ENCODE measurements at regions not wholly inside any gene's neighbourhood (a gene's known extent, or its start where the extent isn't known, plus 50 kb on each side); places are given as distances from the start of the nearest gene placed in this dataset.

- 87% methylated on average over 5 of the region's 5 CpGs for WGBS
- Histone ChIP-seq H3K9ac (ENCODE audit: low read depth in 1 of 2, low read length in 2 of 2) (no peak overlapping the region), H3K36me3 (ENCODE audit: control insufficient read depth in 4 of 4, insufficient read depth in 3 of 4, low read depth in 1 of 4, low read length in 3 of 4) (no peaks in the 10 kb centered on the region), H3K4me3 (ENCODE audit: low read depth in 1 of 3, low read length in 3 of 3) (no peak overlapping the region), H3K9me3 (ENCODE audit: control insufficient read depth in 4 of 4, low read length in 3 of 4) (peaks cover 0 to 5% (median 2%) of the 10 kb centered on the region in 4 donors), H3K4me1 (ENCODE audit: control insufficient read depth in 4 of 4, insufficient read depth in 4 of 4, low read length in 3 of 4) (no peaks in the 10 kb centered on the region), H3K27ac (ENCODE audit: low read depth in 1 of 2, low read length in 2 of 2) (no peak overlapping the region), H3K27me3 (ENCODE audit: control insufficient read depth in 4 of 4, insufficient read depth in 4 of 4, low read length in 3 of 4) (no peaks in the 10 kb centered on the region)
- no peak for TF ChIP-seq ZBTB33 (IDR thresholded peaks at IDR 0.05)
- DNase-seq (ENCODE audit: low spot score): no peak
Measured at GRCh38 chr2:239835056-239835455, 190.1 kb downstream of the NDUFA10 start.

GRCh38 chr2:239834143-239834542 lies 191.0 kb downstream of the NDUFA10 start:
- Histone ChIP-seq H3K36me3 (ENCODE audit: control insufficient read depth in 4 of 4, insufficient read depth in 3 of 4, low read depth in 1 of 4, low read length in 3 of 4) (no peaks in the 10 kb centered on the region), H3K4me3 (ENCODE audit: low read depth in 1 of 3, low read length in 3 of 3) (no peak overlapping the region), H3K27me3 (ENCODE audit: control insufficient read depth in 4 of 4, insufficient read depth in 4 of 4, low read length in 3 of 4) (no peaks in the 10 kb centered on the region), H3K9me3 (ENCODE audit: control insufficient read depth in 4 of 4, low read length in 3 of 4) (peaks cover 0 to 5% (median 2%) of the 10 kb centered on the region in 4 donors), H3K4me1 (ENCODE audit: control insufficient read depth in 4 of 4, insufficient read depth in 4 of 4, low read length in 3 of 4) (no peaks in the 10 kb centered on the region), H3K27ac (ENCODE audit: low read depth in 1 of 2, low read length in 2 of 2) (no peak overlapping the region), H3K9ac (ENCODE audit: low read depth in 1 of 2, low read length in 2 of 2) (no peak overlapping the region)
- peak; percentile 17 for DNase-seq (ENCODE audit: low spot score)
- 84% methylated on average over 8 of the region's 8 CpGs for WGBS
- TF ChIP-seq TAF1 (conservative IDR thresholded peaks at IDR 0.05) (no peak), EGR1 (IDR thresholded peaks at IDR 0.05; ENCODE audit: low read depth in 2 of 2) (no peak), HNF4A (conservative IDR thresholded peaks at IDR 0.05) (no peak), FOXA1 (IDR thresholded peaks at IDR 0.05) (no peak), REST (IDR thresholded peaks at IDR 0.05) (no peak), FOXA2 (IDR thresholded peaks at IDR 0.05) (no peak), RAD21 (IDR thresholded peaks at IDR 0.05) (no peak), NR2F2 (IDR thresholded peaks at IDR 0.05) (no peak), GABPA (IDR thresholded peaks at IDR 0.05 in 1 of 2, conservative IDR thresholded peaks at IDR 0.05 in 1 of 2) (no peak), RXRA (IDR thresholded peaks at IDR 0.05) (no peak), SP1 (IDR thresholded peaks at IDR 0.05) (no peak), CTCF (IDR thresholded peaks at IDR 0.05; ENCODE audit: low read depth, low read length, missing input control) (no peak), JUND (IDR thresholded peaks at IDR 0.05) (no peak)

Data from liver (tissue), 8 donors.